ENCODE measurements at regions not wholly inside any gene's neighbourhood (a gene's known extent, or its start where the extent isn't known, plus 50 kb on each side); places are given as distances from the start of the nearest gene placed in this dataset.

DNA sequence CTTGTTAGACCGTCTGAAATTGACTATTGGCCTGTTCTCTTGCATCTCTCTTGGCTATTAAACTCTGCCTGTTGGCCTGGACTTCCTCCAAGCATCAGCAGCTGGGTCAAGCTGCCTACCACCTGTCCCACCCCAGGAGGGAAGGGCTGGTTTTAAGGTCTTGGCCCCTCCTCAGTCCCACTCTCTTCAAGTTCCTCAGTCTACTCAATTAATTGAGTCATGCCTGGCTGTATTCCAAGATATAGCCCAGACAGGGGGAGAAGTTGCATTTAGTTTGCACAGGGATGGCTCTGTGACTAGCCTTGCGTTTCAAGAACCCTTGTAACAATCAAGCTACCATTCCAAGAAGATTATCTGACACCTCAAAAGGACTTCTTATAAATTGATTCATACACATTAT is 113.8 kb upstream of the GLI3 start:
- no peak overlapping the region for H3K27ac ChIP-seq
- H3K27me3 ChIP-seq = no peaks in the 10 kb centered on the region
- no peaks in the 10 kb centered on the region for H3K4me1 ChIP-seq
- H3K9me3 ChIP-seq = no peaks in the 10 kb centered on the region
- no peak for DNase-seq
- H3K4me3 ChIP-seq = no peak overlapping the region
- intact Hi-C loops (cut with DNase I) = no loop called here
- H3K36me3 ChIP-seq = no peaks in the 10 kb centered on the region
- TF ChIP-seq, protein P1, sequence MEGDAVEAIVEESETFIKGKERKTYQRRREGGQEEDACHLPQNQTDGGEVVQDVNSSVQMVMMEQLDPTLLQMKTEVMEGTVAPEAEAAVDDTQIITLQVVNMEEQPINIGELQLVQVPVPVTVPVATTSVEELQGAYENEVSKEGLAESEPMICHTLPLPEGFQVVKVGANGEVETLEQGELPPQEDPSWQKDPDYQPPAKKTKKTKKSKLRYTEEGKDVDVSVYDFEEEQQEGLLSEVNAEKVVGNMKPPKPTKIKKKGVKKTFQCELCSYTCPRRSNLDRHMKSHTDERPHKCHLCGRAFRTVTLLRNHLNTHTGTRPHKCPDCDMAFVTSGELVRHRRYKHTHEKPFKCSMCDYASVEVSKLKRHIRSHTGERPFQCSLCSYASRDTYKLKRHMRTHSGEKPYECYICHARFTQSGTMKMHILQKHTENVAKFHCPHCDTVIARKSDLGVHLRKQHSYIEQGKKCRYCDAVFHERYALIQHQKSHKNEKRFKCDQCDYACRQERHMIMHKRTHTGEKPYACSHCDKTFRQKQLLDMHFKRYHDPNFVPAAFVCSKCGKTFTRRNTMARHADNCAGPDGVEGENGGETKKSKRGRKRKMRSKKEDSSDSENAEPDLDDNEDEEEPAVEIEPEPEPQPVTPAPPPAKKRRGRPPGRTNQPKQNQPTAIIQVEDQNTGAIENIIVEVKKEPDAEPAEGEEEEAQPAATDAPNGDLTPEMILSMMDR (IDR thresholded peaks at IDR 0.05) = no peak
- no peak overlapping the region for H3K9ac ChIP-seq (ENCODE audit: low read depth in 2 of 2, low read length in 2 of 2)

DNA sequence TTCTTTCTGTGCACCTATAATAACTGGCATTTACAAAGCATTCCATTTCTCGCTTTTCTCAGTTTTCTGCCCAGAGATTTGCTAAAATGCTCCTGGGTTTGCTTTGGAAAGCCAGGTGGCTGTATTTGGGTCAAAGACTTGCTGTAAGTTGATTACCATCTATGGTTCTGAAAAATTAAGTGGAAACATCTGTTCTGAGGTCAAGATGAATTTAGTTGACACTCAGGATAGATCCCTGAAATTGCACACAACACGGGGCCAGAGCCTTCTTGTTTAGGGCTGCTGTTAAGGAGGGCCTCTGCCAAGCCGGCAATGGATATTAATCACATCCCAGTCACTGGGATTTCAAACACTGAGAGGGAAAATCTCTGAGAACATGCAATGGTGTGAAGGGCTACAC is 111.6 kb upstream of the GLI3 start:
- intact Hi-C loops (cut with DNase I) = no loop called here
- Histone ChIP-seq H3K4me1 (no peaks in the 10 kb centered on the region), H3K9ac (ENCODE audit: low read depth in 2 of 2, low read length in 2 of 2) (no peak overlapping the region), H3K9me3 (no peaks in the 10 kb centered on the region), H3K27me3 (no peaks in the 10 kb centered on the region), H3K27ac (no peak overlapping the region), H3K4me3 (no peak overlapping the region), H3K36me3 (no peaks in the 10 kb centered on the region)
- TF ChIP-seq, protein P1 (IDR thresholded peaks at IDR 0.05) = no peak
- DNase-seq = no peak

DNA sequence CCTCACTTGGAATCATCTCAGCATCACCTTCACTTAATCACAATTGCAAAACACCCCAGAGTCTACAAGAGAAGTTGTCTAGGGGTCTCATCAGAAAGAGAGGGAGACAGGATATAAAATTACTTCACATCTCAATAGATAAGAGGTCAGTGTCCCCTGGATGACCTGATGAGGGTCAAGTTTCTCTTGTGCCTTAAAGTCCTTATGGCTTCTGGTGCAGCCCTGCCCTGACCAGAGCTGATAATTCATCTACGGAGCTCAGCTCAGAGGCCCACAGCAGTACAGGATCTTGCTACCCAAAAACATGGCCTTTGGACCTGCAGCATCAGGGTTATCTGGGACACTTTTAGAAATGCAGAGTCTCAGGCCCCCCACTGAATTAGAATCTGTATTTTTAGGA is 111.1 kb upstream of the GLI3 start:
- TF ChIP-seq, protein P1 (IDR thresholded peaks at IDR 0.05) = no peak
- H3K9me3 ChIP-seq = no peaks in the 10 kb centered on the region
- no peaks in the 10 kb centered on the region for H3K36me3 ChIP-seq
- intact Hi-C loops (cut with DNase I) = no loop called here
- no peak for DNase-seq
- no peak overlapping the region for H3K27ac ChIP-seq
- no peaks in the 10 kb centered on the region for H3K27me3 ChIP-seq
- H3K9ac ChIP-seq (ENCODE audit: low read depth in 2 of 2, low read length in 2 of 2) = no peak overlapping the region
- H3K4me3 ChIP-seq = no peak overlapping the region
- H3K4me1 ChIP-seq = no peaks in the 10 kb centered on the region

DNA sequence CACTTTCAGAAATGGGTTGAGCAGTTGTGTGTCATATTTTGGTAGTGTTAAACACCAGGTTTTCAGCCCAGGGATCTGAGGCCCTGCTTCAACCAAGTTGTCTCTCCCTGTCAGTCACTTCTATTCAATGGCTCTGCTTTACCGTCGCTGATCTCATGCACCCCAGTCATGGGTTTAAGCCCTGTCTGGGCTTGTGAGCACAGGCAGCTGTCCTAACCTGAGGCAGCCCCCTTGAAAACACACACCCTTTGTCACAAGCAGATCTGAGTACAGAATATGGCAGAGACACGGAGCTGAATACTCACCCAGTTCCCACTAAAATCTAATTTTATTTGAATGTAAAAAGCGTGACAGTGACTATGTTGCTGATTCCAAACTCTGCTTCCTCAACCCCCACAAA is 110.6 kb upstream of the GLI3 start:
- no peaks in the 10 kb centered on the region for H3K9me3 ChIP-seq
- H3K4me3 ChIP-seq = no peak overlapping the region
- H3K27me3 ChIP-seq = no peaks in the 10 kb centered on the region
- no peaks in the 10 kb centered on the region for H3K4me1 ChIP-seq
- TF ChIP-seq, protein P1 (IDR thresholded peaks at IDR 0.05) = no peak
- H3K9ac ChIP-seq (ENCODE audit: low read depth in 2 of 2, low read length in 2 of 2) = no peak overlapping the region
- intact Hi-C loops (cut with DNase I) = no loop called here
- no peak overlapping the region for H3K27ac ChIP-seq
- no peaks in the 10 kb centered on the region for H3K36me3 ChIP-seq
- DNase-seq = no peak

DNA sequence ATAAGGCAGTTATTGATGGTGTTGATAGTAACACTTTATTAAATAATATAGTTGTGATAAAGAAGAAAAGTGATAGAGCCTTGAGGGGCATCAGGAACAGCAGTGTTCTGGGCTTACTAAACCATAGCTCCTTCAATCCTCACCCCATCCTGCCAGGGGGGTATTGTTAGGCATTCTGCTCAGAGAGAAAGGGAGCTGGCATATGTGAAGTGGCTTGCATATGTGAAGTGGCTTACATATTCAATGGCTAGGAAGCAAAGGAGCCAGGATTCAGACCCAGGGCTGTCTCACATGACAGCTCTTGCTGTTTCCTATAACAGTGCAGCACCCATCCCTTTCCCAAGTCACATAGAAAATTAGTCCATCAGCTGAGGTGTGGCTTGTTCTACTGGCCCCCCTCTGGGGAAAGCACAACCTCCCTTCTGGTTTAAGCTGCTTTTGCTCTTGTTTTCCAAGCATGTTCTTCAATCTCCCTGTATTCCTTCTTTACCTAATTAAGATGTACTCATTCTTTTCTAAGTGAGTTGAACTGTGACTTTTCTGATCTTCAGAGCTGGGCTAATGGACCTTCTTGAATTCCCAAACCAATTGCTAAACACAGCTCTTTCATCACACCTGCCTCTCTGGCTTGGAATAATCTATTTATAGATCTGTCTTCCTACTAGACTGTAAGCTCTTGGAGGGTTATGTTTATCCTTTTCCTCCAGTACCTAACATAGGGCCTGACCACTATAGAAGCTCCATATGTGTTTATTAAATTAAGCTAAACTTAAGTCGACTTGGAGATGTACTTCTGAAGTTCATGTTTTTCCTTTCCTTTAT is 108.7 kb upstream of the GLI3 start:
- no peaks in the 10 kb centered on the region for H3K9me3 ChIP-seq
- no peak for DNase-seq
- no peaks in the 10 kb centered on the region for H3K36me3 ChIP-seq
- no peaks in the 10 kb centered on the region for H3K27me3 ChIP-seq
- no peak overlapping the region for H3K9ac ChIP-seq (ENCODE audit: low read depth in 2 of 2, low read length in 2 of 2)
- H3K4me3 ChIP-seq = no peak overlapping the region
- intact Hi-C loops (cut with DNase I) = no loop called here
- H3K4me1 ChIP-seq = no peaks in the 10 kb centered on the region
- TF ChIP-seq, protein P1 (IDR thresholded peaks at IDR 0.05) = no peak
- H3K27ac ChIP-seq = no peak overlapping the region

Data from colonic mucosa (tissue), 4 donors.